Brain microvascular endothelial cell (primary cell): ENCODE measurements at regions not wholly inside any gene's neighbourhood (a gene's known extent, or its start where the extent isn't known, plus 50 kb on each side); places are given as distances from the start of the nearest gene placed in this dataset.
"Not testable (repeated sequence)": the region's sequence is repeated elsewhere in the genome, so short reads cannot be mapped to it uniquely, and the experiment has no call there.

Source experiments
- DNase-seq: peaks from one replicate; pipeline ENCODE4 v3.0.0-alpha.2; 2020
- H3K27ac ChIP-seq: fragments of 250-450 bp; sonication (Bioruptor Pico); 2 replicates; pipeline ENCODE4 v1.5.1; 2020; ENCODE audit warnings: mild to moderate bottlenecking, moderate library complexity
- H3K27me3 ChIP-seq: fragments of 250-450 bp; sonication (Bioruptor Pico); replicated peaks from 2 replicates; pipeline ENCODE4 v1.5.1; 2020; ENCODE audit warnings: mild to moderate bottlenecking
- H3K36me3 ChIP-seq: fragments of 250-450 bp; sonication (Bioruptor Pico); replicated peaks from 2 replicates; pipeline ENCODE4 v1.5.1; 2020; ENCODE audit warnings: mild to moderate bottlenecking
- H3K4me3 ChIP-seq: 2 replicates; pipeline ENCODE4 v1.5.1; 2011; ENCODE audit warnings: low read depth, mild to moderate bottlenecking, control low read depth, low read length, moderate library complexity
- in situ Hi-C: cut with HindIII; loops from 2 replicates; pipeline ENCODE4 v1.10.0; 2017; ENCODE audit warnings: low sequenced_read_pairs, low pct_ligation_motif_present
- TF ChIP-seq, protein P1 (sequence below): IDR thresholded peaks from 2 replicates; pipeline ENCODE4 v1.5.1; 2011; ENCODE audit warnings: low read depth, mild to moderate bottlenecking, moderate library complexity, low read length, control low read depth, inconsistent platforms; ENCODE audit errors: missing control alignments

DNA sequence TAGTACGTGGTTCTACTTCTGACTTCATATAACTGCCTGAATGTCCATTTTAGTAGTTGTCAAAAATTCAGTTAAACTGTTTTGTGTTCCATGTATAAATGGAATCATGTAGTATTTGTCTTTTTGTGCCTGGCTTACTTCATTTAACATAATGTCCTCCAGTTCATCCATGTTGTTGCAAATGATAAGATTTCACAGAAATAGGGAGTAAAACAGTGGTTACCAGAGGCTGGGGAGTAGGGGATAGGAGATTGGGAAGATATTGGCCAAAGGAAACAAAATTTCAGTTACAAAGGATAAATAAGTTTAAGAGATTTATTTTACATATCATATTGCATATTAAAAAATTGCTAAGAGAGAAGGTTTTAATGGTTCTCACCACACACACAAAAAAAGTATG, 425.0 kb upstream of the MEF2C start:
- H3K36me3 ChIP-seq = no peaks in the 10 kb centered on the region
- TF ChIP-seq, protein P1, sequence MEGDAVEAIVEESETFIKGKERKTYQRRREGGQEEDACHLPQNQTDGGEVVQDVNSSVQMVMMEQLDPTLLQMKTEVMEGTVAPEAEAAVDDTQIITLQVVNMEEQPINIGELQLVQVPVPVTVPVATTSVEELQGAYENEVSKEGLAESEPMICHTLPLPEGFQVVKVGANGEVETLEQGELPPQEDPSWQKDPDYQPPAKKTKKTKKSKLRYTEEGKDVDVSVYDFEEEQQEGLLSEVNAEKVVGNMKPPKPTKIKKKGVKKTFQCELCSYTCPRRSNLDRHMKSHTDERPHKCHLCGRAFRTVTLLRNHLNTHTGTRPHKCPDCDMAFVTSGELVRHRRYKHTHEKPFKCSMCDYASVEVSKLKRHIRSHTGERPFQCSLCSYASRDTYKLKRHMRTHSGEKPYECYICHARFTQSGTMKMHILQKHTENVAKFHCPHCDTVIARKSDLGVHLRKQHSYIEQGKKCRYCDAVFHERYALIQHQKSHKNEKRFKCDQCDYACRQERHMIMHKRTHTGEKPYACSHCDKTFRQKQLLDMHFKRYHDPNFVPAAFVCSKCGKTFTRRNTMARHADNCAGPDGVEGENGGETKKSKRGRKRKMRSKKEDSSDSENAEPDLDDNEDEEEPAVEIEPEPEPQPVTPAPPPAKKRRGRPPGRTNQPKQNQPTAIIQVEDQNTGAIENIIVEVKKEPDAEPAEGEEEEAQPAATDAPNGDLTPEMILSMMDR = no peak
- in situ Hi-C loops = no loop called here
- no peak for DNase-seq
- no peak overlapping the region for H3K27ac ChIP-seq
- H3K4me3 ChIP-seq = no peak overlapping the region
- H3K27me3 ChIP-seq = no peaks in the 10 kb centered on the region

DNA sequence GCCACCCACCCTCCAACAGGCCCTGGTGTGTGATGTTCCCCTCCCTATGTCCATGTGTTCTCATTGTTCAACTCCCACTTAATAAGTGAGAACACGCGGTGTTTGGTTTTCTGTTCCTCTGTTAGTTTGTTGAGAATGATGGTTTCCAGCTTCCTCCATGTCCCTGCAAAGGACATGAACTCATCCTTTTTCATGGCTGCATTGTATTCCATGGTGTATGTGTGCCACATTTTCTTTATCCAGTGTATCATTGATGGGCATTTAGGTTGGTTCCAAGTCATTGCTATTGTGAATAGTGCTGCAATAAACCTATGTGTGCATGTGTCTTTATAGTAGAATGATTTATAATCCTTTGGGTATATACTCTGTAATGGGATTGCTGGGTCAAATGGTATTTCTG, 424.2 kb upstream of the MEF2C start:
- H3K36me3 ChIP-seq, H3K27ac ChIP-seq, DNase-seq, H3K27me3 ChIP-seq, in situ Hi-C loops, H3K4me3 ChIP-seq: not testable (repeated sequence)

DNA sequence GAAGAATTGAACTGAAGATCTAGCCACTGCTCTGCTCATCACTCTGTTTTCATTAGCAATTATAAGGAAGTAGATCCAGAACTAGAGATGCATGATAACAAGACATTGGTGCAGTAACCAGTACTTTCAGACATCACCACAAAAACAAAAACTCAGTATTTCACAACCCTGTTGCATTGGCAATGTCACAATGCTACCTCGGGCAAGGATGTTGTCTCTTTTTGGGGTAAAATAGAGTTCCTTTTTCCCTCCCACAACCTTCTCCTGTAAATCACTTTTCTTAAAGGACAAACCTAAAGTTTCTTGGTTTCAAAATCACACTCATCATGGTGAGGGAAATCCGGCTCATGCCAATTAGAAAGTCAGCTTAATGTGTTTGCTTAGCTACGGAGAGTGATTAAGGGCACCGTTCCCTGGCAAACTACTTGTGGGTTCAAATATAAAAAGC, 420.1 kb upstream of the MEF2C start:
- in situ Hi-C loops = no loop called here
- DNase-seq = no peak
- no peak overlapping the region for H3K27ac ChIP-seq

DNA sequence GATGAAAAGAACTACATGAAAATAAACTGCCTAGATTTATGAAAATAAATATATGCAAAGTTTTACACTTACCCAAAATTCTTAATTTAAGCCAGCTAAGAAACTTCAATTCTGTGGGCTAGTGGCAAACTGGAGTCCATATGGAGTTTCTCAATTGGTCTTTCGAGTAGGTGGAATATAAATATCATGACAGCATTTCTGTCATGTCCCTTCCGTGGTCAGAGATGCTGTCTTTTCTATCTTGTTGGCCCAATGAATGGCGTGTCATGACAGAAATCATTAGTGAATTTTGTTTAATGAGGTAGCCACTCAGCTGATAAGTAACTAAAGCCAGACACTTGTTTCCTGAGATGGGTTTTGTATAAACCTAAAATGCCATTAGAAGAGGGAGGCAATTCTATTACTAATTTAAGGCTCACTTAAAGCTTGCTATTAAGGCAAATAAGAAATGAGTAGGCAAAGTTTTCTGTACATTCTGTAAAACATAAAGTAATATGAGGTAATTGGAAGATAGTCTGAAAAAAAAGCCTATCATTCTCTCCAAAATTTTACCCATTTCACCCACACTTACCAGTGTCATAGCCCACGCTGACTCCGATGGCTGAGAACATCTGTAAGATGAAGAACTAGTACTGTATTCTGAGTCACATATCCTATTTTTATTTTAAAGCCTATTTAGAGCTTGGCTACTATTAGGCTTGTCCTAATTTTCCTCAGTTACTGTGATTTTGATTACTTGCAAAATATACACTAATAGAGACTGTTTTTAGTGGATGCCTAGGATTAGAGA, 419.3 kb upstream of the MEF2C start:
- Histone ChIP-seq H3K4me3 (no peak overlapping the region), H3K27me3 (no peaks in the 10 kb centered on the region), H3K27ac (no peak overlapping the region), H3K36me3 (no peaks in the 10 kb centered on the region)
- TF ChIP-seq, protein P1 = no peak
- DNase-seq = no peak
- in situ Hi-C loops = no loop called here

More for the DNA sequence above, 420.1 kb upstream of the MEF2C start:
- H3K36me3 ChIP-seq = no peaks in the 10 kb centered on the region
- no peak overlapping the region for H3K4me3 ChIP-seq
- TF ChIP-seq, protein P1 = no peak
- H3K27me3 ChIP-seq = no peaks in the 10 kb centered on the region

DNA sequence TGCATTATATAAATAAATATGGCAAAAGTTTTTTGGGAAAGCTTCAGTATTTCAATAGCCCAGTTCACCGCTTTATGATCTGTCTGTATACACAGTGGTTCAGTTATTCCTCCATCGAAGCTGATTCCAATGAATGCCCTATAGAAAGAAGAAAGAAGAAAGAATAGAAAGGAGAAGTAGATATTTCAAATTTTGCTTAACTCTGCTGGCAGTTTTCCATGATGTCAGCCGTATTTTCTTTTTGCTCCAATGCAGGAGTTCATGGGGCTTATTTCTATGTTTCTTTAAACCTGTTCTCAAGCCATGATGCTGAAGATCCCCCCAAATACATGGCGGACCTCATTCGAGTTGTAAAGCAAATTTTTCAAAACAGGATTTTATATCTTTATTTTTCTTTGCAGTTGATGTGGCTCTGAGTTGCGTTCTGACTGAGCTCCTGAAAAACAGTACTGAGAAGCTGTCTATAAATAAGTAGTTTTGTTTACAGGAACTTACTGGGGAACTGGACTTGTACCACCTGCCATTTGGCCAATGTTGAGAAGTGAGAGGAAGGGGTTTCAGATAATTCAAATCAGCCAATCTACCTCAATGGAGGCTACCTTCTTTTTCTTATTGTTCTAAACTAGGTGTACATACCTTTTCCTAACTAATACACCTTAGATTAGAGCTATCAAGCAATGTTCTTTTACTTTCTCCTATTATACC, 418.5 kb upstream of the MEF2C start:
- Histone ChIP-seq H3K27me3 (no peaks in the 10 kb centered on the region), H3K27ac (no peak overlapping the region), H3K4me3 (no peak overlapping the region), H3K36me3 (no peaks in the 10 kb centered on the region)
- no peak for DNase-seq
- in situ Hi-C loops = no loop called here
- TF ChIP-seq, protein P1 = no peak

DNA sequence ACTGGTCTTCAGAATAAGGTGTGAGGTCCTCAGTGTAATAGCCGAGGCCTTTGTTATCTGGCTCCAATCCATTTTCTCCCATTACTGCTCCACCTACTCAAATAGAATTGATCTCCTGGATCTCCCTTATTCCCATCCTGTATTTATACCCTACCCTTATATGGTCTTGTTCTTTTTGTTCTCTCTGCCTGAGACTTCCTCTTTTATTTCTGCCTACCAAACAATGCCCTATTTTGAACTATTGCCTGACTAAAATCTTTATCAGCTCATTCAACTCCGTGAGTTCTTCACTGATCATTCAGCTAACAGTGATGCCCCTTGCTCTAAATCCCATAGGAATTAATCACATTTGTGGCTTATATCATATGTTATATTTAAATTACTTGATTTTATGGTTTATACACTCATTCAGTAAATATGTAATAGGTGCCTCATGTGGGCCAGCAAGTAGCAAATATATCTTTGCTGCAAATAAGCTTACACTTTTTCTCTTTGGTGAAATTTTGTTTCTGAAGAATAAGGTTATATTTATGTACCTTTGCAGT, 417.5 kb upstream of the MEF2C start:
- Histone ChIP-seq H3K27ac (no peak overlapping the region), H3K27me3 (no peaks in the 10 kb centered on the region), H3K36me3 (no peaks in the 10 kb centered on the region), H3K4me3 (no peak overlapping the region)
- TF ChIP-seq, protein P1 = no peak
- in situ Hi-C loops = no loop called here
- no peak for DNase-seq
